ENCODE measurements at regions not wholly inside any gene's neighbourhood (a gene's known extent, or its start where the extent isn't known, plus 50 kb on each side); places are given as distances from the start of the nearest gene placed in this dataset.
A peak's percentile ranks its signal among the peaks of the same experiment; 100 is the strongest.
"Not testable (repeated sequence)": the region's sequence is repeated elsewhere in the genome, so short reads cannot be mapped to it uniquely, and the experiment has no call there.

- DNase-seq (ENCODE audit: extremely low read depth, low read depth) = peak; percentile 1
- TF ChIP-seq CTCF (IDR thresholded peaks at IDR 0.05; ENCODE audit: low read depth, low read length, missing control alignments) = no peak
- no peak overlapping the region for H3K4me3 ChIP-seq (replicated peaks; ENCODE audit: low read depth, low read length)
These were observed 106.4 kb upstream of the CDCA7L start for GRCh38 chr7:22051886-22052673.

DNA sequence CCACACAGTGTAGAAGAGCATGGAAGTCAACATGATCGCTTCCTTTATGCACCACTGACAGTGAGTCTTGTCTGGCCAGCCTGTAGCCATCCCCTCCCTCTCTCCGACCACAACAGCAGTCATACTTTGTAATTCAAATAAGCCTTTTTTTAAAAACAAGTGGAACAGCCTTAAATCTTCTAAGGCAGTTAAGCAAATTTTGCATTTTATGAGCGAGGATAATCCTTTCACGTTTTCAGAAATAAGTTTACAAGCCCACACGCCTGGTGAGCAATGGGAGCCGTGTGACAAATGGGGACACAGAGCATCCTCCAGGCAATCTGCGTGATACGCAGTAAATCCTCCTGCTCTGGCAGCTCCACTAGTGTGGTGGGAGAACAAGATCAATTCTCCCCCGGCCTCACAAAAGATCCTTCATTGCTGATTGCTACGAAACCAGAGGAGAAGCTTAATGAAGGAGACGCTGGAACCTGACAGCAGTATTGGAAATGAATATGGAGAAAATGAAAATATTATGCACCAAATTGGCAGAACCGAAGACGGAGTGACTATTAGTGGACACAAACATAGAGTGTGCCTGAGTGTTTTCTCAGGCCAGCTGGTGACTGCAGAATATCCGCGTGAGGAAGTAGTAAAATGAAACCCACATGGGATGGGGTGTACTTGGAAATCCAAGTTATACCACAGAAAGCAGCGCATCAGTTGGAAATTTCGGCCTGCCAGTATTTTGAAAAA lies 104.2 kb upstream of the CDCA7L start:
- H3K4me3 ChIP-seq (replicated peaks; ENCODE audit: low read depth, low read length) = no peak overlapping the region
- no peak for DNase-seq (ENCODE audit: extremely low read depth, low read depth)
- no peak for TF ChIP-seq CTCF (IDR thresholded peaks at IDR 0.05; ENCODE audit: low read depth, low read length, missing control alignments)

DNA sequence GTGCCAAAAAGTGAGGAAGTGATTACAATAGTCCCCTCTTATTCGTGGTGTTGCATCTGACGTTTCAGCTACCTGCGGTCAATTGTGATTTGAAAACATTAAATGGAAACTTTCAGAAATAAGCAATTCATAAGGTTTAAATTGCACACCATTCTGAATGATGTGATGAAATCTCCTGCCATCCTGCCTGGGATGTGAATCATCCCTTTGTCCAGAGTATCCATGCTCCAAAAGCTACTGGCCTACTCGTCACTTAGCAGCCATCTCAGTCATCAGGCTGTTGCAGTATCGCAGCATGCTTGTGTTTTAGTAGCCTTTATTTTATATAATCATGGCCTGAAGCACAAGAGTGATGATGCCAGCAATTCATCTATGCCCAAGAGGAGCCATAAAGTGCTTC lies 97.7 kb upstream of the CDCA7L start:
- no peak for TF ChIP-seq CTCF (IDR thresholded peaks at IDR 0.05; ENCODE audit: low read depth, low read length, missing control alignments)
- no peak overlapping the region for H3K4me3 ChIP-seq (replicated peaks; ENCODE audit: low read depth, low read length)
- no peak for DNase-seq (ENCODE audit: extremely low read depth, low read depth)

- no peak for TF ChIP-seq CTCF (IDR thresholded peaks at IDR 0.05; ENCODE audit: low read depth, low read length, missing control alignments)
- no peak for DNase-seq (ENCODE audit: extremely low read depth, low read depth)
- H3K4me3 ChIP-seq (replicated peaks; ENCODE audit: low read depth, low read length) = no peak overlapping the region
These were observed 95.4 kb upstream of the CDCA7L start for GRCh38 chr7:22040923-22041595.

DNA sequence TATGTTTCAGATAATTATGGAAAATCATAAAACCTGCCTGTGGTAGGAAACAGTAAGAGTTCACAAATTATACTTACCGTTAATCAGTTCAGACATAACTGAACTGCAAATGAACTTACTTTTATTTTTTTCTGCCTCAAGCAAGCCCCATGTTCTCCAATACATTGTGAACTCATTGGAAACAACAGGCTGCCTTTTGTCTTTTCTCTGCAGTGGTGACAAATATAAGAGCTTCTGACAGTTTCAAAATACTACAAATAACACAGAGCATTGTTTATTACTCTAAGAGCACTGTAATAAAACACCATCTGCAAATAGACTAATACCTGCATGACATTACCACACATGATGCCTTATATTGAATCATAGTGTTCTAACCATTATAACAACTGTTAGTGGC lies 94.0 kb upstream of the CDCA7L start:
- no peak for TF ChIP-seq CTCF (IDR thresholded peaks at IDR 0.05; ENCODE audit: low read depth, low read length, missing control alignments)
- DNase-seq (ENCODE audit: extremely low read depth, low read depth) = no peak
- H3K4me3 ChIP-seq (replicated peaks; ENCODE audit: low read depth, low read length) = no peak overlapping the region

GRCh38 chr7:22032356-22032755 lies 86.7 kb upstream of the CDCA7L start:
- not testable (repeated sequence) for H3K4me3 ChIP-seq (replicated peaks; ENCODE audit: low read depth, low read length); DNase-seq (ENCODE audit: extremely low read depth, low read depth)

- not testable (repeated sequence) for DNase-seq (ENCODE audit: extremely low read depth, low read depth); H3K4me3 ChIP-seq (replicated peaks; ENCODE audit: low read depth, low read length)
These were observed 83.0 kb upstream of the CDCA7L start for GRCh38 chr7:22028656-22029055.

Data from HFF-Myc (cell line).